Neuron (in vitro differentiated cells): ENCODE measurements at regions not wholly inside any gene's neighbourhood (a gene's known extent, or its start where the extent isn't known, plus 50 kb on each side); places are given as distances from the start of the nearest gene placed in this dataset.

Source experiments
- H2AFZ ChIP-seq: one replicate; pipeline ENCODE4 v1.6.1; 2013; ENCODE audit warnings: low read depth, mild to moderate bottlenecking, inconsistent platforms, low read length, moderate library complexity
- H3K27me3 ChIP-seq: one replicate; pipeline ENCODE4 v1.6.1; 2013; ENCODE audit warnings: low read length; ENCODE audit not compliant: insufficient read depth
- H3K36me3 ChIP-seq: one replicate; pipeline ENCODE4 v1.6.1; 2013; ENCODE audit warnings: low read length; ENCODE audit not compliant: insufficient read depth
- H3K4me1 ChIP-seq: one replicate; pipeline ENCODE4 v1.6.1; 2013; ENCODE audit warnings: low read length; ENCODE audit not compliant: insufficient read depth
- H3K4me3 ChIP-seq: 2 replicates; pipeline ENCODE4 v1.5.1; 2013; ENCODE audit warnings: mild to moderate bottlenecking, low read length, moderate library complexity
- H3K9me3 ChIP-seq: one replicate; pipeline ENCODE4 v1.6.1; 2013; ENCODE audit warnings: low read length

DNA sequence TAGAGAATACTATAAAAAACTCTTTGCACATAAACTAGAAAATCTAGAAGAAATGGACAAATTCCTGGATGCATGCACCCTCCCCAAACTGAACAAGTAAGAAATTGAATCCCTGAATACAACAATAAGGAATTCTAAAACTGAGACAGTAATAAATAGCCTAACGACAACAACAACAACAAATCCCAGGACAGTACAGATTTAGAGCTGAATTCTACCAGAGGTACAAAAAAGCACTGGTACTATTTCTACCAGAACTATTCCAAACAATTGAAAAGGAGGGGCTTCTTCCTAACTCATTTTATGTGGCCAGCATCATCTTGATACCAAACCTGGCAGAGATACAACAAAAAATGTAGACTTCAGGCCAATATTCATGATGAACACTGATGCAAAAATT lies 394.4 kb upstream of the RORB start:
- Histone ChIP-seq H3K27me3 (no peaks in the 10 kb centered on the region), H3K4me3 (no peak overlapping the region), H2AFZ (no peak overlapping the region), H3K9me3 (no peaks in the 10 kb centered on the region), H3K36me3 (no peaks in the 10 kb centered on the region), H3K4me1 (no peaks in the 10 kb centered on the region)

DNA sequence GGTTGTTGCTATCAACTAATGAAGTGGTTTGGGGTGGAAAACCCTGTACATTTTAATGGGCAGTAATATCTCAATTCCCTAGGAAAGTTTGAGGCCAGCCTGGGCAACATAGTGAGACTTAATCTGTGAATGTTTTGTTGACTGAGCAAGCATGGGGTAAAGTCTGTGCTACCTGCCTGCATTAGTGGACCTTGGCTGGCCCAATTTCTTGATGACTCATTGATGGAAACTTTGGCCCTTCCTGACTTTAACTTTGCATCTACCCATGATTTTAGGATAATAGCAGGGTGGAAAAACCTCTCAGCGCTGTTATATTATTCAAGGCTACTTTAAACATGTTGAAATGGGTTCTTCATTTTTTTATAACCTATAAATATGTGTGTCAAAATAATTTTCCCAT lies 389.4 kb upstream of the RORB start:
- no peaks in the 10 kb centered on the region for H3K9me3 ChIP-seq
- H3K4me3 ChIP-seq = no peak overlapping the region
- H3K27me3 ChIP-seq = no peaks in the 10 kb centered on the region
- H3K36me3 ChIP-seq = no peaks in the 10 kb centered on the region
- H2AFZ ChIP-seq = no peak overlapping the region
- H3K4me1 ChIP-seq = no peaks in the 10 kb centered on the region

DNA sequence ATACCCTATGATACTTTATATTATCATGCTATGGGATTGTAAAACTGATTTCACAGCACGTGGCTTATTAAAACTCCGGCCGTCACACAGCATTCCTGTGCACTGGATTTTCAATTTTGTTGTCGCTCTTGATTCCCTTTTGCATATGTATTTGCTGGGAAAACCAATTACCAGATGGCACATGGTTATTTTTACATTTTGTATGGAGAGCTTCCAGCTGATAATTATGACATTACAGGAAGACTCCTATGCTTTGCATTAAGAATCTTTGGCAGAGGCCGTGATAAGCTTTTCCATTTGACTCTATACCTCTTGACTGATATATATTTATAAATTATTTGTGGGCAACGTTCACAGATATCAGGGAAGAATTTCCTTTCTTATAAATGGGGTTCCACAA lies 381.2 kb upstream of the RORB start:
- no peak overlapping the region for H2AFZ ChIP-seq
- no peaks in the 10 kb centered on the region for H3K27me3 ChIP-seq
- H3K4me3 ChIP-seq = no peak overlapping the region
- no peaks in the 10 kb centered on the region for H3K9me3 ChIP-seq
- no peaks in the 10 kb centered on the region for H3K4me1 ChIP-seq
- no peaks in the 10 kb centered on the region for H3K36me3 ChIP-seq

DNA sequence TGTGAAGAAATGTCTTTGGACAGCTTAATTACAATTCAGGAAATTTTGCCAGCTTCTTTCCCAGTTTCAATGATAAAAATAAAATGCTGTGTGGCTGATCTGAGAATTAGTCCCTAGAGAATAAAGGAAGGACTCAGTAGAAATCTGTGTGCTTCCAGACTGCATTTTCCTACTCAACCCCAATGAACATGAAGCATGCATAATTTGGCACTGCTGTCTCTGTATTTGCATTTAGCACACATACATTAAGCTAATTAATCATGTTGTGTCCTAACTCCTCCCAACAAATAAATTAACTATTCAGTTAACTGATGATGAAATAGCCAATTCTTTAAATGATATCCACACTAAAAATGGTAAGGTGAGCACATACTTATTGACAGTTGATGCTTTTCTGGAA lies 380.0 kb upstream of the RORB start:
- H3K4me3 ChIP-seq = no peak overlapping the region
- no peaks in the 10 kb centered on the region for H3K27me3 ChIP-seq
- no peaks in the 10 kb centered on the region for H3K4me1 ChIP-seq
- no peaks in the 10 kb centered on the region for H3K9me3 ChIP-seq
- H2AFZ ChIP-seq = no peak overlapping the region
- no peaks in the 10 kb centered on the region for H3K36me3 ChIP-seq

DNA sequence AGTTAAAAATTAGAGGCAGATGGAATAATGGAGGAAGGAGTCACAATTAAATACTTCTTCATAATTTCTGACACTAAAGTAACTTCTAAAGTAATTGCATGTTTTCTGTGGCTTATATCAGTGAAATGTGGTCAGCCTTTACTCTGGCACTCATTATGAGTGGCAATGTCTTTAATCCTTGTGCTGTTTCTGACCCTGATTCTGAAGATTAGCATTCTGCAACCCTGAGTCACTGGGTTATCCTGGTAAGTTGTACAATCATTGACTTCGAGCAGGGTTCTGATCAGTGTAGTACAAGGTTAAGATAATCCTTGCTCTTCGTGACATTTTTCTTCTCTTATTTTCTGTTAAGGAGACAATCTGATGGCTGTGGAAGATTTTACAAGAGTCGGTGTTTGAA lies 379.4 kb upstream of the RORB start:
- H3K4me1 ChIP-seq = no peaks in the 10 kb centered on the region
- no peak overlapping the region for H3K4me3 ChIP-seq
- H3K9me3 ChIP-seq = no peaks in the 10 kb centered on the region
- no peaks in the 10 kb centered on the region for H3K27me3 ChIP-seq
- no peak overlapping the region for H2AFZ ChIP-seq
- H3K36me3 ChIP-seq = no peaks in the 10 kb centered on the region

DNA sequence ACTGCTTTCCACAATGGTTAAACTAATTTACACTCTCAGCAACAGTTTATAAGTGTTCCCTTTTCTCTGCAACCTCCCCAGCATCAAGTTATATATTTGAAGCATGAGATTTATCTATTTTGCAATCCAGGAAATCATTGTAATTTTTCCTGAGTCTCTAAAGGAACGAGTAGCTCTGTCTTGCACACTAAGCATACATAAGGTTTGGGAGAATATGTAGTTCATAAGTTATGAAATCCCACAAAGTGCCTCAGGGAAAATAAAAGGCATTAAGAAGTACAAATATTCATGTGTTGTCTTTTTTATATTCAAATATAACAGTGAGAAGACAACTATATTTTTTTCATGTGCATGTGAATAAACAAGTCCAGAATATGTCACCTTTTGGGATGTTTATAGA lies 377.1 kb upstream of the RORB start:
- H3K9me3 ChIP-seq = no peaks in the 10 kb centered on the region
- no peak overlapping the region for H3K4me3 ChIP-seq
- no peaks in the 10 kb centered on the region for H3K36me3 ChIP-seq
- H3K27me3 ChIP-seq = no peaks in the 10 kb centered on the region
- no peak overlapping the region for H2AFZ ChIP-seq
- H3K4me1 ChIP-seq = no peaks in the 10 kb centered on the region

DNA sequence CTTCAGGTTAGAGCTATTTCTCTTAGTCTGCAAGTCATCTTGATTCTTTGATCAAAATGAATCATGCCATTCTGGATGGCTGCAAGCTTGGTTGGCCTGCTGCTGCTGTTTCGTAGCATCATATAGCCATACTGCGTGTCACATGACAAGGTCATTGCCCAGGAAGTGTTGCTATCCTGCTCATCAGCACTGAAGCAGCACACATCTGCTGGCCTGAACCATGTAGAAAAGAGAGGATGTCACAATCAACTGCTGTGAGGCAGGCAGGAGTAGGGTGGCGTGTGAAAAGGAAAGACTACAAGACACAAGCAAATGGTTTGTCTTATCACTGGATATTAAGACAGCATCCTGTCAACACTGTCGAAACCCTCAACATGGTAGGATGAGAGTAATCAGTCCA lies 376.7 kb upstream of the RORB start:
- H3K27me3 ChIP-seq = no peaks in the 10 kb centered on the region
- H3K4me3 ChIP-seq = no peak overlapping the region
- H3K4me1 ChIP-seq = no peaks in the 10 kb centered on the region
- H2AFZ ChIP-seq = no peak overlapping the region
- no peaks in the 10 kb centered on the region for H3K36me3 ChIP-seq
- no peaks in the 10 kb centered on the region for H3K9me3 ChIP-seq

DNA sequence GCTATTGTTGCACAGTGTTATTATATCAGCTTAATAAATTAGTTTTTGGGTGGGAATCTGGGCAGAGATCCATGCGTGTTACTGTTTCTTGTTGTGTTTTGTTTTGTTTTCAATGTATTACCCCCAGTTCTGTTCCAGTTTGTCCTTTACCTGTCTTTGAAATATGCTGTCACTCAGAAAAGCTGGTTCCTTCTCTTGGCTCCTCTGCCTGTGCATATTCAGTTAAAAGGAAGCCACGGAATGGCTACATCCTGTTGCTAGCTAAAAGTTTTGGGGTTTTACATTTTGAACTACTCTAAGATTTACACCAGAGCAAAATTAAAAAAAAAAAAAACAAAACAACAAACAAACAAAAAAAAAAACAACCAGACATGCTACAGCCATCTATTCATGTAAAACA lies 374.9 kb upstream of the RORB start:
- no peak overlapping the region for H2AFZ ChIP-seq
- H3K4me1 ChIP-seq = no peaks in the 10 kb centered on the region
- H3K9me3 ChIP-seq = no peaks in the 10 kb centered on the region
- H3K4me3 ChIP-seq = no peak overlapping the region
- no peaks in the 10 kb centered on the region for H3K36me3 ChIP-seq
- no peaks in the 10 kb centered on the region for H3K27me3 ChIP-seq

DNA sequence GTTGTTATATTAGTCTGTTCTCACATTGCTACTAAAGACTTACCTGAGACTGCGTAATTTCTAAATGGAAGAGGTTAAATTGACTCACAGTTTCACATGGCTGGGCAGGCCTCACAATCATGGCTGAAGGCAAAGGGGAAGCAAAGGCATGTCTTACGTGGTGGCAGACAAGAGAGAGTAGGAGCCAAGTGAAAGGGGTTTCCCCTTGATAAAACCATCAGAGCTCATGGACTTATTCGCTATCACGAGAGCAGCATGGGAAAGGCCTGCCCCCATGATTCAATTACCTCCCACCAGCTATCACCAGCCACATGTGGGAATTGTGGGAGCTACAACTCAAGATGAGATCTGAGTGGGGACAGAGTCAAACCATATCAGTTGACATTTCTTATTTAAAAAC lies 374.5 kb upstream of the RORB start:
- no peaks in the 10 kb centered on the region for H3K9me3 ChIP-seq
- H3K4me3 ChIP-seq = no peak overlapping the region
- no peak overlapping the region for H2AFZ ChIP-seq
- H3K36me3 ChIP-seq = no peaks in the 10 kb centered on the region
- H3K4me1 ChIP-seq = no peaks in the 10 kb centered on the region
- no peaks in the 10 kb centered on the region for H3K27me3 ChIP-seq

DNA sequence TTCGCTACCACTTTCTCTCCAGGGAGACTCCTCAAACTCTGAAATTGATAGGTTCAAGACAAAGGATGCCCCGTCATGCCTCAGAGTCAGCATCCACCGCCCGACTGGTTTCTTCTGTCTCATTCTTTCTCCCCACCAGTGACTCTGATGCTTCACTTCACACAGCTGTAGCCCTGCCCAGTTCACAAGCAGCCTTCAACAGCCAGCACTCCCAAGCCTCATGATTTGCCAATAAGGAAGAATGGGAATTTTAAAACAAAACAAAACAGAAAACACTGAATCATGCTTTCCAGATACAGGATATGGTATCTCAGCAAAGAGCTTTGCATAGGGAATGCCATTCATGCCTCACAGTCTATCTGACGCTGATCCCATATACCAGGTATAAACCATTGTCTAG lies 371.2 kb upstream of the RORB start:
- Histone ChIP-seq H3K4me1 (no peaks in the 10 kb centered on the region), H2AFZ (peak overlapping the region; percentile 3), H3K9me3 (no peaks in the 10 kb centered on the region), H3K36me3 (no peaks in the 10 kb centered on the region), H3K4me3 (no peak overlapping the region), H3K27me3 (no peaks in the 10 kb centered on the region)

DNA sequence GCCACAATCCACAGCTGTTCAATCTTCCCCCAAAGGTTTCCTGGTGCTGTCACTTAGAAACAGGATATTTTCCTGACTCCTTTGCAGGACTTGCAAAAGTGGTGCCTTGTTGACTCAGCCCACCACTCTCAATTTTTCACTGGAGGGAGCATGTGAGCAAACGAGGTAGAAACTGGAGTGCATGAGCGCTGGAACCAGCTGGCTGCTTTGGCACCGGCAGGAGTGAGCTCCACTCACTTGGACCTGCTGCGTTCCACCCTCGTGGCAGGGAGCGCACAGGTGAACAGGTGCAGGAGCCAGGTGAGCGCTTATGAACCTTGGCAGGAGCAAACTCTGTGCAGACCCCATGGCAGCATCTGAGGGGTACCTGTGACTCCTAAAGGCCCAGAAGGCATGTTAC lies 364.1 kb upstream of the RORB start:
- Histone ChIP-seq H3K27me3 (no peaks in the 10 kb centered on the region), H3K9me3 (no peaks in the 10 kb centered on the region), H3K4me1 (no peaks in the 10 kb centered on the region), H3K36me3 (no peaks in the 10 kb centered on the region), H3K4me3 (no peak overlapping the region), H2AFZ (no peak overlapping the region)

DNA sequence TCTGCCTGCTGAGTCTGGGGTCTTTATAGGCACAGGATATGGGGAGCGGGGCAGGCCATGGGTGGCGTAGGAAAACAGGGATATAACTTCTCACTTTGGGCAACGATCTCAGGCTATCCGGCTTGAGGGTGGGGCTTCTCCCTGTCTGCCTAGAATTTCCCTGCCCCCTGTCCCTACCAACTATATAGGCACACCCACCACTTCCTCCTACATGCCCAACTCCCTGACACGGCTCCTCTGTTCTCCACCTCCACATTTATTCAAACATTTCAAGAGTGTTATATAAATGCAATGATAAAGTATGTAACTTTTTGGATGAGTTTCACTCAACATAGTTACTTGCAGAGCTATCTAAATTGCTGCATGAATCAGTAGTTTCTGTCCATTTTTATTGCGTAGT lies 363.2 kb upstream of the RORB start:
- Histone ChIP-seq H3K4me3 (no peak overlapping the region), H2AFZ (no peak overlapping the region), H3K9me3 (no peaks in the 10 kb centered on the region), H3K4me1 (no peaks in the 10 kb centered on the region), H3K27me3 (no peaks in the 10 kb centered on the region), H3K36me3 (no peaks in the 10 kb centered on the region)

DNA sequence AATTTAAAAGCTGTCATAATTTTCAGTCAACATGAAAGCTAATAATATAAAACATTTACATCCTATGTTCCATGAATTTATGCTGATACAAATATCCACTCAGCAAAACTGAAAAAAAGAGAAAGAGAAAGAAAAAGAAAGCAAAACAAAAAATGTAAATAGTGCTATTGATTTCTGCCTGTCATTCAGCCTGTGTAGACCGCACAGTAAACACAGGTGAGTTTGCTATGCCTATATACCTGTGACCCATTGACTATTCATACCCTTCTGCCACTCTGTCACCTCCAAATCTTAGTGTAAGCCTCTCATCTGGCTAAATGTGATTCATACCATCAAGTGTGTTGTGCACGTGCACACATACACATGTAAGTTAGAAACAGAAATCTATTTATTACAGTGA lies 359.0 kb upstream of the RORB start:
- Histone ChIP-seq H3K9me3 (no peaks in the 10 kb centered on the region), H3K27me3 (no peaks in the 10 kb centered on the region), H3K4me1 (no peaks in the 10 kb centered on the region), H2AFZ (no peak overlapping the region), H3K36me3 (no peaks in the 10 kb centered on the region), H3K4me3 (no peak overlapping the region)

DNA sequence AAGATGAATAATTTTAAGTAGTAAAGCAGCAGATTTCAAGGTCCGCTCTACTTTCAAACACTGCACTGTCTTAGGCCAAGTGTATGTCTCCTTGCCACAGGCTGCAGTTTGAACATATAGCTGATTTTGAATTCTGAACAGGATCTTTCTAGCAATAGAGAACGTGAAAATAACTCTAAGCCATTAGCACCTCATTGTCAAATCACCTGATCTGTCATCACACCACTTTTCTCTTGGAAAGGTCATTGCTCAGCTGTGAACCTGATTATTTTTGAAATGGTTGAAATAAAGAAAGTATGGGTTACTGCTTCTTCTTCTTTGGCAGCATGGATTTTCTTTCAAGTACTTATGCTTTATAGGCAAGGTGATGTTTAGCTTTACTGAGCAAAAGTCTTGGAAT lies 357.0 kb upstream of the RORB start:
- H3K36me3 ChIP-seq = no peaks in the 10 kb centered on the region
- H2AFZ ChIP-seq = no peak overlapping the region
- H3K4me3 ChIP-seq = no peak overlapping the region
- H3K4me1 ChIP-seq = no peaks in the 10 kb centered on the region
- H3K9me3 ChIP-seq = no peaks in the 10 kb centered on the region
- H3K27me3 ChIP-seq = no peaks in the 10 kb centered on the region
